Choroid plexus epithelial cell (primary cell): ENCODE measurements at regions not wholly inside any gene's neighbourhood (a gene's known extent, or its start where the extent isn't known, plus 50 kb on each side); places are given as distances from the start of the nearest gene placed in this dataset.

Source experiments
- DNase-seq: peaks from one replicate; pipeline ENCODE4 v3.0.0-alpha.2; 2010; ENCODE audit warnings: low read depth
- H3K4me3 ChIP-seq: 2 replicates; pipeline ENCODE4 v1.5.1; 2011; ENCODE audit warnings: low read depth, mild to moderate bottlenecking, control low read depth, low read length, moderate library complexity
- CTCF ChIP-seq: conservative IDR thresholded peaks from 2 replicates; pipeline ENCODE4 v1.5.1; 2011; ENCODE audit warnings: low read depth, mild to moderate bottlenecking, control low read depth, inconsistent platforms, low read length, moderate library complexity

- no peak overlapping the region for H3K4me3 ChIP-seq
- DNase-seq = no peak
- no peak for TF ChIP-seq CTCF
These were observed 72.6 kb upstream of the PUM3 start for GRCh38 chr9:2916382-2916985.

GRCh38 chr9:2913026-2913425 is 69.1 kb upstream of the PUM3 start:
- TF ChIP-seq CTCF = no peak
- H3K4me3 ChIP-seq = no peak overlapping the region
- DNase-seq = no peak

GRCh38 chr9:2907411-2907810 is 63.5 kb upstream of the PUM3 start:
- TF ChIP-seq CTCF = no peak
- no peak for DNase-seq
- H3K4me3 ChIP-seq = no peak overlapping the region

GRCh38 chr9:2904242-2904930 is 60.5 kb upstream of the PUM3 start:
- no peak for TF ChIP-seq CTCF
- H3K4me3 ChIP-seq = no peak overlapping the region
- no peak for DNase-seq
